HepG2 (cell line): ENCODE measurements at regions not wholly inside any gene's neighbourhood (a gene's known extent, or its start where the extent isn't known, plus 50 kb on each side); places are given as distances from the start of the nearest gene placed in this dataset.
A peak's percentile ranks its signal among the peaks of the same experiment; 100 is the strongest.
"Not testable (repeated sequence)": the region's sequence is repeated elsewhere in the genome, so short reads cannot be mapped to it uniquely, and the experiment has no call there.

Source experiments
- ATAC-seq: fragments of 200-7000 bp; cut with Tn5 transposase; 3 replicates; pipeline ENCODE4 v1.9.1; 2020; ENCODE audit warnings: mild to moderate bottlenecking, moderate library complexity
- BruUV-seq: library from RNA; stranded (reverse); fragments of 400-500 nt; replicated peaks from 2 replicates; lab custom pipeline; 2021; lab: Mats Ljungman, UMichigan
- CTCF ChIA-PET: fragments of 300-600 bp; formaldehyde crosslinking; extraction: SDS; loops from one replicate; lab custom pipeline; 2021; ENCODE audit warnings: low total read pairs, inconsistent platforms, low intra/inter-chr PET ratio; lab: Yijun Ruan, JAX
- POLR2A ChIA-PET: fragments of 350-600 bp; sonication (Branson Sonifier 250); formaldehyde crosslinking; loops from one replicate; lab custom pipeline; 2020; ENCODE audit warnings: antibody characterized with exemption, inconsistent platforms; lab: Yijun Ruan, JAX
- DNase-seq: peaks from one replicate; pipeline ENCODE4 v3.0.0-alpha.2; 2015; ENCODE audit warnings: low spot score
- FAIRE-seq: peaks from 3 replicates; lab custom pipeline; 2011; peaks lifted over from hg19 to GRCh38; lab: Jason Lieb, UNC
- H2AFZ ChIP-seq: one replicate; pipeline ENCODE4 v1.6.1; 2011; ENCODE audit warnings: low read length, inconsistent platforms
- H3K27ac ChIP-seq: fragments of 300-600 bp; 3 replicates; pipeline ENCODE4 v1.8.0; 2011; ENCODE audit warnings: mixed run types, mild to moderate bottlenecking, mixed read lengths, low read length, inconsistent platforms; ENCODE audit not compliant: insufficient read depth; ENCODE audit errors: extremely low read length
- H3K27me3 ChIP-seq, 2 experiments: fragments of 200-600 bp in 1 of 2; 2 replicates in 1 of 2; 3 replicates in 1 of 2; pipeline versions ENCODE4 v1.6.0 to v1.8.0; 2011; ENCODE audit warnings: low read length in 2 of 2, mild to moderate bottlenecking in 2 of 2, moderate library complexity in 2 of 2, inconsistent platforms in 1 of 2; ENCODE audit not compliant: insufficient read depth in 2 of 2, control insufficient read depth in 1 of 2
- H3K36me3 ChIP-seq, 2 experiments: fragments of 200-600 bp in 1 of 2; replicated peaks in 1 of 2; 2 replicates in 1 of 2; 3 replicates in 1 of 2; pipeline versions ENCODE4 v1.5.1 to v1.8.0; 2011; ENCODE audit warnings: low read length in 2 of 2, inconsistent platforms in 1 of 2; ENCODE audit not compliant: insufficient read depth in 2 of 2, control insufficient read depth in 1 of 2
- H3K4me1 ChIP-seq: 2 replicates; pipeline ENCODE4 v1.5.1; 2012; ENCODE audit warnings: low read length, inconsistent platforms; ENCODE audit not compliant: insufficient read depth
- H3K4me2 ChIP-seq: 2 replicates; pipeline ENCODE4 v1.6.0; 2011; ENCODE audit warnings: low read depth, low read length, inconsistent platforms
- H3K4me3 ChIP-seq, 3 experiments: fragments of 200-600 bp in 1 of 3; sonication (generic), shearing (Covaris generic) in 1 of 3; replicated peaks in 1 of 3; 2 replicates each; pipeline ENCODE4 v1.5.1; 2011 to 2016; ENCODE audit warnings: low read length in 3 of 3, inconsistent platforms in 2 of 3, low read depth in 2 of 3, mild to moderate bottlenecking in 2 of 3, control low read depth in 1 of 3, mixed read lengths in 1 of 3; ENCODE audit not compliant: insufficient read depth in 1 of 3
- H3K79me2 ChIP-seq: one replicate; pipeline ENCODE4 v1.6.1; 2011; ENCODE audit warnings: low read length, inconsistent platforms; ENCODE audit not compliant: insufficient read depth
- H3K9ac ChIP-seq: 2 replicates; pipeline ENCODE4 v1.6.0; 2011; ENCODE audit warnings: mild to moderate bottlenecking, low read depth, low read length, inconsistent platforms; ENCODE audit not compliant: insufficient read depth
- H3K9me3 ChIP-seq: 2 replicates; pipeline ENCODE4 v1.5.1; 2012; ENCODE audit warnings: mild to moderate bottlenecking, low read length
- H4K20me1 ChIP-seq: 2 replicates; pipeline ENCODE4 v1.6.0; 2011; ENCODE audit warnings: inconsistent platforms, mild to moderate bottlenecking, low read length, moderate library complexity; ENCODE audit not compliant: insufficient read depth
- ARID5B ChIP-seq: IDR thresholded peaks from 2 replicates; pipeline ENCODE4 v1.4.0; 2020; ENCODE audit warnings: mild to moderate bottlenecking, missing genetic modification reagents
- FOSL2 ChIP-seq: sonication (generic); formaldehyde crosslinking; IDR thresholded peaks from 2 replicates; pipeline ENCODE4 v1.4.0; 2020; ENCODE audit warnings: missing genetic modification reagents
- FOXA1 ChIP-seq, 2 experiments: fragments of 450-650 bp in 1 of 2; sonication (generic) in 1 of 2; formaldehyde crosslinking in 1 of 2; IDR thresholded peaks; 2 replicates each; pipeline versions ENCODE4 v1.4.0 to v1.6.1; 2016 to 2020; ENCODE audit warnings: missing genetic modification reagents in 1 of 2
- FOXO1 ChIP-seq: sonication (generic); formaldehyde crosslinking; IDR thresholded peaks from 2 replicates; pipeline ENCODE4 v1.4.0; 2020; ENCODE audit warnings: missing genetic modification reagents
- FOXP1 ChIP-seq, 2 experiments: fragments of 450-650 bp in 1 of 2; IDR thresholded peaks; 2 replicates each; pipeline ENCODE4 v1.6.1; 2017 to 2018; ENCODE audit warnings: antibody characterized with exemption in 1 of 2
- FOXP4 ChIP-seq: sonication (generic); formaldehyde crosslinking; IDR thresholded peaks from 2 replicates; pipeline ENCODE4 v1.4.0; 2020; ENCODE audit warnings: missing genetic modification reagents
- HMGXB3 ChIP-seq: sonication (generic); formaldehyde crosslinking; IDR thresholded peaks from 2 replicates; pipeline ENCODE4 v1.4.0; 2020; ENCODE audit warnings: missing genetic modification reagents, borderline replicate concordance
- MIXL1 ChIP-seq: IDR thresholded peaks from 2 replicates; pipeline ENCODE4 v1.6.1; 2016
- RARA ChIP-seq: IDR thresholded peaks from 2 replicates; pipeline ENCODE4 v1.6.1; 2016; ENCODE audit warnings: missing genetic modification reagents, missing compliant biosample characterization
- SAP130 ChIP-seq: IDR thresholded peaks from 2 replicates; pipeline ENCODE4 v1.6.1; 2016; ENCODE audit warnings: low read depth
- ZBTB21 ChIP-seq: sonication (generic); formaldehyde crosslinking; IDR thresholded peaks from 2 replicates; pipeline ENCODE4 v1.4.0; 2020; ENCODE audit warnings: missing genetic modification reagents
- ZGPAT ChIP-seq: IDR thresholded peaks from 2 replicates; pipeline ENCODE4 v1.6.1; 2016; ENCODE audit warnings: mild to moderate bottlenecking
- ZNF12 ChIP-seq: sonication (generic); formaldehyde crosslinking; IDR thresholded peaks from 2 replicates; pipeline ENCODE4 v1.5.0; 2020; ENCODE audit warnings: missing genetic modification reagents
- ZNF205 ChIP-seq: IDR thresholded peaks from 2 replicates; pipeline ENCODE4 v1.6.1; 2018; ENCODE audit warnings: missing biosample characterization, missing genetic modification reagents
- WGBS: methylation state at CpG from one replicate; pipeline ENCODE4 v1.1.6; 2017; ENCODE audit warnings: low lambda C conversion rate; 5-methylcytosine and 5-hydroxymethylcytosine counted together
- in situ Hi-C: cut with HindIII; loops from 2 replicates; pipeline ENCODE4 v1.10.0; 2017; ENCODE audit warnings: low pct_unique_long_range_greater_than_20kb; ENCODE audit not compliant: extremely low pct_ligation_motif_present
- intact Hi-C: fragments of 100-400 bp; cut with micrococcal nuclease; formaldehyde crosslinking; loops from one replicate; pipeline ENCODE4 v1.10.0; 2022; ENCODE audit not compliant: unreplicated experiment

DNA sequence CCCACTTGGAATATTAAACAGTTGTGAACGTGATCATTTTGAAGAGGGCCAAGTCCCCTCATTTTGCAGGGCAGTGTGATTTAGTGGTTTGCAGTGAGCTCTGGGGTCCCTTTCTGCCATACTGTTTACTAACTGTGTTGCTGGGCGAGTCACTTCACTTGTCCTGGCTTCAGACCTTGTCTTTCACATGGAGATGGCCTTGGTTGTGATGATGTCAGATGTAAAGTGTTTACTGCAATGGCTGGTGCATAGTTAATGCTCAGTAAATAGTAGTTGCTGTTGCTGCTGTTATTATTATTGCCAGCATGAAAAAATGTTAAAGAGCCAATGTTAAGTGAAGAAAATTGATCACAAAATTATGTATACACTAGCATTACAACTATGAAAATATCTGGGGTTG is 95.4 kb upstream of the CRYM start:
- H3K79me2 ChIP-seq; POLR2A ChIA-PET; CTCF ChIA-PET; H3K9me3 ChIP-seq; H3K27me3 ChIP-seq; BruUV-seq; intact Hi-C loops; H2AFZ ChIP-seq; in situ Hi-C loops; H4K20me1 ChIP-seq; FAIRE-seq; H3K36me3 ChIP-seq; H3K4me3 ChIP-seq; TF ChIP-seq FOXA1 (IDR thresholded peaks at IDR 0.05): not testable (repeated sequence)
- DNase-seq (peak; percentile 70), ATAC-seq (peak; percentile 69)
- Histone ChIP-seq H3K4me1 (peaks cover 20% of the 10 kb centered on the region), H3K4me2 (peak overlapping the region; percentile 75), H3K9ac (peak overlapping the region; percentile 62), H3K27ac (peak overlapping the region; percentile 78)
- WGBS = 8% methylated on average over 2 of the region's 2 CpGs
- TF ChIP-seq ZBTB21 (0 out of 2 replicates have a peak, but pooled peaks have one; percentile 32), FOXP4 (CRISPR knock-in tag) (peak; percentile 51; the same call in 1 of the 2 replicates), FOSL2 (CRISPR knock-in tag) (peak; percentile 79), SAP130 (peak; percentile 63; the same call in 1 of the 2 replicates), FOXA1 (CRISPR knock-in tag; IDR thresholded peaks at IDR 0.05) (peak; percentile 51), HMGXB3 (peak; percentile 46; the same call in 1 of the 2 replicates), ZNF205 (CRISPR knock-in tag) (peak; percentile 97), ZNF12 (peak; percentile 23; the same call in 1 of the 2 replicates), ZGPAT (CRISPR knock-in tag) (peak; percentile 8; the same call in 1 of the 2 replicates), FOXO1 (CRISPR knock-in tag) (peak; percentile 67; the same call in 1 of the 2 replicates), MIXL1 (0 out of 2 replicates have a peak, but pooled peaks have one; percentile 12), FOXP1 (IDR thresholded peaks at IDR 0.05) (peak; percentile 81), FOXP1 (CRISPR knock-in tag; IDR thresholded peaks at IDR 0.05) (peak; percentile 95), ARID5B (CRISPR knock-in tag) (peak; percentile 39), RARA (CRISPR knock-in tag) (0 out of 2 replicates have a peak, but pooled peaks have one; percentile 36)
